HepG2 (cell line): ENCODE measurements at regions not wholly inside any gene's neighbourhood (a gene's known extent, or its start where the extent isn't known, plus 50 kb on each side); places are given as distances from the start of the nearest gene placed in this dataset.

Experiments used
- ATAC-seq: fragments of 200-7000 bp; cut with Tn5 transposase; 3 replicates; pipeline ENCODE4 v1.9.1; 2020; ENCODE audit warnings: mild to moderate bottlenecking, moderate library complexity
- BruUV-seq: library from RNA; stranded (reverse); fragments of 400-500 nt; replicated peaks from 2 replicates; lab custom pipeline; 2021; lab: Mats Ljungman, UMichigan
- CTCF ChIA-PET: fragments of 300-600 bp; formaldehyde crosslinking; extraction: SDS; loops from one replicate; lab custom pipeline; 2021; ENCODE audit warnings: low total read pairs, inconsistent platforms, low intra/inter-chr PET ratio; lab: Yijun Ruan, JAX
- POLR2A ChIA-PET: fragments of 350-600 bp; sonication (Branson Sonifier 250); formaldehyde crosslinking; loops from one replicate; lab custom pipeline; 2020; ENCODE audit warnings: antibody characterized with exemption, inconsistent platforms; lab: Yijun Ruan, JAX
- DNase-seq: peaks from one replicate; pipeline ENCODE4 v3.0.0-alpha.2; 2015; ENCODE audit warnings: low spot score
- FAIRE-seq: peaks from 3 replicates; lab custom pipeline; 2011; peaks lifted over from hg19 to GRCh38; lab: Jason Lieb, UNC
- H2AFZ ChIP-seq: one replicate; pipeline ENCODE4 v1.6.1; 2011; ENCODE audit warnings: low read length, inconsistent platforms
- H3K27ac ChIP-seq: fragments of 300-600 bp; 3 replicates; pipeline ENCODE4 v1.8.0; 2011; ENCODE audit warnings: mixed run types, mild to moderate bottlenecking, mixed read lengths, low read length, inconsistent platforms; ENCODE audit not compliant: insufficient read depth; ENCODE audit errors: extremely low read length
- H3K27me3 ChIP-seq, 2 experiments: fragments of 200-600 bp in 1 of 2; 2 replicates in 1 of 2; 3 replicates in 1 of 2; pipeline versions ENCODE4 v1.6.0 to v1.8.0; 2011; ENCODE audit warnings: low read length in 2 of 2, mild to moderate bottlenecking in 2 of 2, moderate library complexity in 2 of 2, inconsistent platforms in 1 of 2; ENCODE audit not compliant: insufficient read depth in 2 of 2, control insufficient read depth in 1 of 2
- H3K36me3 ChIP-seq, 2 experiments: fragments of 200-600 bp in 1 of 2; replicated peaks in 1 of 2; 2 replicates in 1 of 2; 3 replicates in 1 of 2; pipeline versions ENCODE4 v1.5.1 to v1.8.0; 2011; ENCODE audit warnings: low read length in 2 of 2, inconsistent platforms in 1 of 2; ENCODE audit not compliant: insufficient read depth in 2 of 2, control insufficient read depth in 1 of 2
- H3K4me1 ChIP-seq: 2 replicates; pipeline ENCODE4 v1.5.1; 2012; ENCODE audit warnings: low read length, inconsistent platforms; ENCODE audit not compliant: insufficient read depth
- H3K4me2 ChIP-seq: 2 replicates; pipeline ENCODE4 v1.6.0; 2011; ENCODE audit warnings: low read depth, low read length, inconsistent platforms
- H3K4me3 ChIP-seq, 3 experiments: fragments of 200-600 bp in 1 of 3; sonication (generic), shearing (Covaris generic) in 1 of 3; replicated peaks in 1 of 3; 2 replicates each; pipeline ENCODE4 v1.5.1; 2011 to 2016; ENCODE audit warnings: low read length in 3 of 3, inconsistent platforms in 2 of 3, low read depth in 2 of 3, mild to moderate bottlenecking in 2 of 3, control low read depth in 1 of 3, mixed read lengths in 1 of 3; ENCODE audit not compliant: insufficient read depth in 1 of 3
- H3K79me2 ChIP-seq: one replicate; pipeline ENCODE4 v1.6.1; 2011; ENCODE audit warnings: low read length, inconsistent platforms; ENCODE audit not compliant: insufficient read depth
- H3K9ac ChIP-seq: 2 replicates; pipeline ENCODE4 v1.6.0; 2011; ENCODE audit warnings: mild to moderate bottlenecking, low read depth, low read length, inconsistent platforms; ENCODE audit not compliant: insufficient read depth
- H3K9me3 ChIP-seq: 2 replicates; pipeline ENCODE4 v1.5.1; 2012; ENCODE audit warnings: mild to moderate bottlenecking, low read length
- H4K20me1 ChIP-seq: 2 replicates; pipeline ENCODE4 v1.6.0; 2011; ENCODE audit warnings: inconsistent platforms, mild to moderate bottlenecking, low read length, moderate library complexity; ENCODE audit not compliant: insufficient read depth
- IRF9 ChIP-seq: sonication (generic); formaldehyde crosslinking; IDR thresholded peaks from 2 replicates; pipeline ENCODE4 v1.8.0; 2022; ENCODE audit warnings: missing genetic modification reagents, mild to moderate bottlenecking, borderline replicate concordance
- KLF6 ChIP-seq: IDR thresholded peaks from 2 replicates; pipeline ENCODE4 v1.8.0; 2016; ENCODE audit warnings: missing biosample characterization, missing genetic modification reagents
- MAX ChIP-seq: IDR thresholded peaks from 2 replicates; pipeline ENCODE4 v1.6.1; 2012; ENCODE audit warnings: inconsistent platforms
- PHF21A ChIP-seq: sonication (generic); formaldehyde crosslinking; IDR thresholded peaks from 2 replicates; pipeline ENCODE4 v1.5.0; 2020; ENCODE audit warnings: mild to moderate bottlenecking, missing genetic modification reagents
- ZBTB3 ChIP-seq: sonication (generic); formaldehyde crosslinking; IDR thresholded peaks from 2 replicates; pipeline ENCODE4 v1.4.0; 2020; ENCODE audit warnings: low read depth, mild to moderate bottlenecking, moderate library complexity, missing genetic modification reagents, borderline replicate concordance
- ZBTB44 ChIP-seq: sonication (generic); formaldehyde crosslinking; IDR thresholded peaks from 2 replicates; pipeline ENCODE4 v1.4.0; 2020; ENCODE audit warnings: missing genetic modification reagents
- ZNF546 ChIP-seq: sonication (generic); formaldehyde crosslinking; conservative IDR thresholded peaks from 2 replicates; pipeline ENCODE4 v1.8.1; 2023; ENCODE audit warnings: mild to moderate bottlenecking, missing genetic modification reagents
- ZNF547 ChIP-seq: sonication (generic); formaldehyde crosslinking; IDR thresholded peaks from 2 replicates; pipeline ENCODE4 v1.5.1; 2020; ENCODE audit warnings: mild to moderate bottlenecking, missing genetic modification reagents
- ZNF557 ChIP-seq: sonication (generic); formaldehyde crosslinking; IDR thresholded peaks from 2 replicates; pipeline ENCODE4 v1.4.0; 2020; ENCODE audit warnings: missing genetic modification reagents
- ZNF605 ChIP-seq: sonication (generic); formaldehyde crosslinking; IDR thresholded peaks from 2 replicates; pipeline ENCODE4 v1.8.0; 2022; ENCODE audit warnings: mild to moderate bottlenecking, missing genetic modification reagents
- WGBS: methylation state at CpG from one replicate; pipeline ENCODE4 v1.1.6; 2017; ENCODE audit warnings: low lambda C conversion rate; 5-methylcytosine and 5-hydroxymethylcytosine counted together
- in situ Hi-C: cut with HindIII; loops from 2 replicates; pipeline ENCODE4 v1.10.0; 2017; ENCODE audit warnings: low pct_unique_long_range_greater_than_20kb; ENCODE audit not compliant: extremely low pct_ligation_motif_present
- intact Hi-C: fragments of 100-400 bp; cut with micrococcal nuclease; formaldehyde crosslinking; loops from one replicate; pipeline ENCODE4 v1.10.0; 2022; ENCODE audit not compliant: unreplicated experiment

- no peaks in the 10 kb centered on the region for H3K79me2 ChIP-seq
- no peak for TF ChIP-seq PHF21A (CRISPR knock-in tag)
- TF ChIP-seq IRF9 (CRISPR knock-in tag) = no peak
- TF ChIP-seq ZNF547 (CRISPR knock-in tag) = no peak
- no peak for TF ChIP-seq MAX
- no peak for TF ChIP-seq ZBTB44 (CRISPR knock-in tag)
- TF ChIP-seq ZBTB3 (CRISPR knock-in tag) = no peak
- TF ChIP-seq ZNF605 = no peak
- TF ChIP-seq ZNF557 (CRISPR knock-in tag) = no peak
- no peak for TF ChIP-seq ZNF546 (CRISPR knock-in tag)
- no peak for TF ChIP-seq KLF6 (CRISPR knock-in tag)
- no peaks in the 10 kb centered on the region for H3K9me3 ChIP-seq
- no TSS peak for BruUV-seq
- no peak overlapping the region for H3K4me3 ChIP-seq
- in situ Hi-C loops = no loop called here
- no peak overlapping the region for H3K9ac ChIP-seq
- ATAC-seq = no peak
- no peaks in the 10 kb centered on the region for H3K36me3 ChIP-seq
- no peaks in the 10 kb centered on the region for H3K27me3 ChIP-seq
- DNase-seq = no peak
- intact Hi-C loops = no loop called here
- CTCF ChIA-PET = no interaction called here
- H4K20me1 ChIP-seq = no peaks in the 10 kb centered on the region
- no peak overlapping the region for H3K4me2 ChIP-seq
- no peak overlapping the region for H2AFZ ChIP-seq
- POLR2A ChIA-PET = no interaction called here
- H3K4me1 ChIP-seq = no peaks in the 10 kb centered on the region
- no peak overlapping the region for H3K27ac ChIP-seq
- FAIRE-seq = no peak
- WGBS = 15% methylated on average over 1 of the region's 1 CpG
Observed at GRCh38 chr1:112778137-112778536, 63.0 kb upstream of the PPM1J start.
